Parathyroid adenoma (tissue), 2 donors: ENCODE measurements at regions not wholly inside any gene's neighbourhood (a gene's known extent, or its start where the extent isn't known, plus 50 kb on each side); places are given as distances from the start of the nearest gene placed in this dataset.

Source experiments
- H2AFZ ChIP-seq: fragments of 300-600 bp; sonication (generic); one replicate; pipeline ENCODE4 v1.7.0; 2017; ENCODE audit warnings: antibody characterized with exemption, mild to moderate bottlenecking
- H3K27ac ChIP-seq: fragments of 300-600 bp; sonication (generic); one replicate; pipeline ENCODE4 v1.7.0; 2017
- H3K27me3 ChIP-seq: fragments of 300-600 bp; sonication (generic); one replicate; pipeline ENCODE4 v1.7.0; 2017; ENCODE audit warnings: low read length; ENCODE audit not compliant: control insufficient read depth, insufficient read depth
- H3K36me3 ChIP-seq: fragments of 300-600 bp; sonication (generic); one replicate; pipeline ENCODE4 v1.7.0; 2017; ENCODE audit warnings: low read length; ENCODE audit not compliant: control insufficient read depth, insufficient read depth
- H3K4me1 ChIP-seq: fragments of 300-600 bp; sonication (generic); one replicate; pipeline ENCODE4 v1.7.0; 2017; ENCODE audit warnings: control low read depth
- H3K4me2 ChIP-seq: fragments of 300-600 bp; sonication (generic); one replicate; pipeline ENCODE4 v1.7.0; 2017; ENCODE audit warnings: low read length
- H3K4me3 ChIP-seq: fragments of 300-600 bp; sonication (generic); one replicate; pipeline ENCODE4 v1.7.0; 2017; ENCODE audit warnings: low read depth, low read length
- H3K79me2 ChIP-seq: fragments of 300-600 bp; sonication (generic); one replicate; pipeline ENCODE4 v1.7.0; 2017; ENCODE audit warnings: control low read depth
- H3K9ac ChIP-seq: fragments of 300-600 bp; sonication (generic); one replicate; pipeline ENCODE4 v1.7.0; 2017; ENCODE audit warnings: mild to moderate bottlenecking
- H3K9me3 ChIP-seq: fragments of 300-600 bp; sonication (generic); one replicate; pipeline ENCODE4 v1.7.0; 2017; ENCODE audit warnings: low read length; ENCODE audit not compliant: control insufficient read depth
- TF ChIP-seq, protein P1 (sequence below): fragments of 300-600 bp; sonication (generic); IDR thresholded peaks from one replicate; pipeline ENCODE4 v1.7.0; 2017; ENCODE audit warnings: antibody characterized with exemption, mild to moderate bottlenecking
- donor health status: primary hyperparathyroidism.

DNA sequence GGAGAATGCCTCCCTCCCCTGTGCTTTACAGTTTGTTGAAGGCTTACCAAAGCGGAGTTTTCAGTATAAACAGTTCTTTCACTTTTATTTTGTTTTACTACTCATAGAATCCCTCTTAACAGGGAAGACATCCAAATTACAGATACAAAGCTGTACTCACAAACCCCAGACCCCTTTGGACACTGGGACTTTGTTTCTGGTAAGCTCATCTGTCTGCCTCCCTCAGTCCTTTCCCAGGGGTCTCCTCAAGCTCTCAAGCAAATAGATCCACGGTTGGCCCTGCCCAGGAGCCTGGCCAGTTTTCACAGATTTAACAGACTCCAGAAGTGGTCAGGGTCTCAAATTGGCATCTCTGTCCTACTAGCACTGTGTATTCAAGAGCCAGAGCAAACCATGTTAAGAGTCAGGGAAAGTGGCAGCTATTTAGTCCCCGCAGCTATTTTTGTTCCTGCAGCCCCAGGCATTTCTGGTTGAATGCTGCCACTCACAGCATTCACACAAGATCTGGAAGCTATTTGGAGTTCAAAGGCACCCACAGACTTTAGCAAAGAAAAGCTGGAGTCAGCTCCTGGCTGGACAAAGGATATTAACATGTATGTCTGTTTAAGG, 54.2 kb downstream of the TMEM100 start:
- Histone ChIP-seq H3K27me3 (no peaks in the 10 kb centered on the region), H3K79me2 (no peaks in the 10 kb centered on the region), H3K27ac (no peak overlapping the region), H3K9ac (no peak overlapping the region), H3K9me3 (no peaks in the 10 kb centered on the region), H3K4me1 (no peaks in the 10 kb centered on the region), H3K36me3 (no peaks in the 10 kb centered on the region), H3K4me2 (no peak overlapping the region), H2AFZ (no peak overlapping the region), H3K4me3 (no peak overlapping the region)
- TF ChIP-seq, protein P1, sequence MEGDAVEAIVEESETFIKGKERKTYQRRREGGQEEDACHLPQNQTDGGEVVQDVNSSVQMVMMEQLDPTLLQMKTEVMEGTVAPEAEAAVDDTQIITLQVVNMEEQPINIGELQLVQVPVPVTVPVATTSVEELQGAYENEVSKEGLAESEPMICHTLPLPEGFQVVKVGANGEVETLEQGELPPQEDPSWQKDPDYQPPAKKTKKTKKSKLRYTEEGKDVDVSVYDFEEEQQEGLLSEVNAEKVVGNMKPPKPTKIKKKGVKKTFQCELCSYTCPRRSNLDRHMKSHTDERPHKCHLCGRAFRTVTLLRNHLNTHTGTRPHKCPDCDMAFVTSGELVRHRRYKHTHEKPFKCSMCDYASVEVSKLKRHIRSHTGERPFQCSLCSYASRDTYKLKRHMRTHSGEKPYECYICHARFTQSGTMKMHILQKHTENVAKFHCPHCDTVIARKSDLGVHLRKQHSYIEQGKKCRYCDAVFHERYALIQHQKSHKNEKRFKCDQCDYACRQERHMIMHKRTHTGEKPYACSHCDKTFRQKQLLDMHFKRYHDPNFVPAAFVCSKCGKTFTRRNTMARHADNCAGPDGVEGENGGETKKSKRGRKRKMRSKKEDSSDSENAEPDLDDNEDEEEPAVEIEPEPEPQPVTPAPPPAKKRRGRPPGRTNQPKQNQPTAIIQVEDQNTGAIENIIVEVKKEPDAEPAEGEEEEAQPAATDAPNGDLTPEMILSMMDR, result no peak

DNA sequence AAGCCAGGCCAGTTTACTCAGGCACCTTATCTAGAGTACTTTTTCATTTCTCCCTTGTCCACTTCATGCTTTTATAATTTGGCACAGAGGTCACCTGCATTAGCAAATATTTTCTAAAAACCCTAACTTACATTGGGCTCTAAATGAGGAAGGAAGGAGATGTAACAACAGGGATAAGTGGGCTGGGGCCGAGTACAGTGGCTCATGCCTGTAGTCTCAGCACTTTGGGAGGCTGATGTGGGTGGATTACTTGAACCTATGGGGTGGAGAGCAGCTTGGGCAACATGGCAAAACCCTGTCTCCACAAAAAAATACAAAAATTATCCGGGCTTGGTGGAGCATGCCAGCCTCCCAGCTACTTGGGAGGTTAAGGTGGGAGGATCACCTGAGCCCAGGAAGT, 55.9 kb downstream of the TMEM100 start:
- TF ChIP-seq, protein P1, result no peak
- Histone ChIP-seq H3K27me3 (no peaks in the 10 kb centered on the region), H3K79me2 (no peaks in the 10 kb centered on the region), H3K4me3 (no peak overlapping the region), H3K27ac (no peak overlapping the region), H3K9me3 (no peaks in the 10 kb centered on the region), H2AFZ (no peak overlapping the region), H3K4me2 (no peak overlapping the region), H3K9ac (no peak overlapping the region), H3K36me3 (no peaks in the 10 kb centered on the region), H3K4me1 (no peaks in the 10 kb centered on the region)

DNA sequence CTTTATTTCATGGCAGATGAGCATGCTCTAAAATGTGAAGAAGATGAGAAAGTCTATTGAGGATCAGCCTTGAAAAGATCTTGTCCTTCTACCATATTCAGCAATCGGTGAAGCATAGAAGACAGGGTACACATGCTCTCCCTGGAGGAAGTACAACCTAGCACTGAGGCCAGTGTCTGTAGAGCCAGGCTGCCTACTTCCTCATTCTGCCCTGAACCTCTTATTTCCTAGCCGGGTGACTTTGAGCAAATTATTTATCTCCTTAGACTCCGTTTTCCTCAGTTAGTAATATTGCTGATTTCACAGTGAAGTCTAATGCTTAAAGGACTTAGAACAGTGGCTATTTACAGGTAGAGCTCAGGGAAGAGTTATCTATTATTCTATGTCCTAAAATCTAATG, 58.4 kb downstream of the TMEM100 start:
- Histone ChIP-seq H3K4me3 (no peak overlapping the region), H3K9ac (no peak overlapping the region), H3K4me2 (no peak overlapping the region), H3K9me3 (no peaks in the 10 kb centered on the region), H3K27me3 (no peaks in the 10 kb centered on the region), H3K79me2 (no peaks in the 10 kb centered on the region), H3K27ac (no peak overlapping the region), H3K4me1 (no peaks in the 10 kb centered on the region), H3K36me3 (no peaks in the 10 kb centered on the region), H2AFZ (no peak overlapping the region)
- TF ChIP-seq, protein P1, result no peak

DNA sequence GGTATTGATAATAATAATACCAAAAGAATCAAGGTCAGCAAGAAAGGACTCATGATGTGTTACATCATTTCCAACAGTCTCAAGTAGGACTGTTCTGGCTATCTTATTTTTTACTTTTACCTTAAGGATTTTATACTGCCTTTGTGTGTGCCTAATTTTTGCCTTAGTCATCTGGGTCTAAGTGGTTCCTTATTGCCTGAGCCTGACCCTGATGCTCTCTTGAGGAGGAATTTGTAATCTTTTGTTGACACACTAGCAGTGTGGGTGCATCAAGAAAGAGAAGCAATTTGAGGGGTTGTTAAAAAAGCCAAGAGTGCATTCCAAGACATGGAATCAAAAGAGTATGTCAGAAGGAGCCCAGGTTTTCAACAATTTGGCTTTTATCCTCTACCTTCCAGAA, 59.3 kb downstream of the TMEM100 start:
- Histone ChIP-seq H3K27ac (no peak overlapping the region), H3K4me3 (no peak overlapping the region), H3K79me2 (no peaks in the 10 kb centered on the region), H3K4me2 (no peak overlapping the region), H2AFZ (no peak overlapping the region), H3K9me3 (no peaks in the 10 kb centered on the region), H3K36me3 (no peaks in the 10 kb centered on the region), H3K4me1 (no peaks in the 10 kb centered on the region), H3K27me3 (no peaks in the 10 kb centered on the region), H3K9ac (no peak overlapping the region)
- TF ChIP-seq, protein P1, result no peak
